OCI-LY7 (cell line): ENCODE measurements at regions not wholly inside any gene's neighbourhood (a gene's known extent, or its start where the extent isn't known, plus 50 kb on each side); places are given as distances from the start of the nearest gene placed in this dataset.
"Not testable (repeated sequence)": the region's sequence is repeated elsewhere in the genome, so short reads cannot be mapped to it uniquely, and the experiment has no call there.

ENCODE experiments used
- BruUV-seq: library from RNA; stranded (reverse); fragments of 400-500 nt; replicated peaks from 2 replicates; lab custom pipeline; 2021; lab: Mats Ljungman, UMichigan
- CTCF ChIA-PET: fragments of 300-600 bp; sonication (Branson Sonifier 250); formaldehyde crosslinking; loops from one replicate; lab custom pipeline; 2022; ENCODE audit warnings: antibody characterized with exemption; ENCODE audit not compliant: unreplicated experiment; lab: Charles Lee
- POLR2A ChIA-PET: fragments of 300-600 bp; sonication (Branson Sonifier 250); formaldehyde crosslinking; loops from one replicate; lab custom pipeline; 2022; ENCODE audit warnings: antibody characterized with exemption; lab: Charles Lee
- DNase-seq: peaks from one replicate; pipeline ENCODE4 v3.0.0-alpha.2; 2015; ENCODE audit warnings: low spot score
- H2AFZ ChIP-seq: fragments of 200-600 bp; sonication (generic), shearing (Covaris generic); 2 replicates; pipeline ENCODE4 v1.6.1; 2014; ENCODE audit warnings: mild to moderate bottlenecking, antibody characterized with exemption, low read length, moderate library complexity
- H3K27ac ChIP-seq: fragments of 200-600 bp; sonication (generic); 2 replicates; pipeline ENCODE4 v1.5.1; 2014; ENCODE audit warnings: mixed run types, low read depth, mild to moderate bottlenecking, moderate library complexity, low read length, inconsistent platforms; ENCODE audit not compliant: poor library complexity, severe bottlenecking
- H3K36me3 ChIP-seq: fragments of 200-600 bp; sonication (generic); 2 replicates; pipeline ENCODE4 v1.6.1; 2014; ENCODE audit warnings: mild to moderate bottlenecking, antibody characterized with exemption, low read length, moderate library complexity, mixed read lengths; ENCODE audit not compliant: insufficient read depth
- H3K4me1 ChIP-seq: fragments of 200-600 bp; sonication (generic); 2 replicates; pipeline ENCODE4 v1.5.1; 2014; ENCODE audit warnings: mild to moderate bottlenecking, low read length; ENCODE audit not compliant: insufficient read depth, poor library complexity, severe bottlenecking
- H3K4me2 ChIP-seq: fragments of 200-600 bp; sonication (generic); 2 replicates; pipeline ENCODE4 v1.6.1; 2014; ENCODE audit warnings: mild to moderate bottlenecking, low read length
- H3K4me3 ChIP-seq: fragments of 200-600 bp; sonication (generic); 2 replicates; pipeline ENCODE4 v1.5.1; 2014; ENCODE audit warnings: mild to moderate bottlenecking, low read depth, low read length; ENCODE audit not compliant: poor library complexity, severe bottlenecking
- H3K79me2 ChIP-seq: fragments of 200-600 bp; sonication (generic); 2 replicates; pipeline ENCODE4 v1.6.1; 2016; ENCODE audit warnings: low read depth, mild to moderate bottlenecking, low read length, moderate library complexity, mixed read lengths; ENCODE audit not compliant: insufficient read depth
- H3K9me2 ChIP-seq: fragments of 200-600 bp; sonication (generic); 2 replicates; pipeline ENCODE4 v1.6.1; 2016; ENCODE audit warnings: mild to moderate bottlenecking, low read length, mixed read lengths; ENCODE audit not compliant: insufficient read depth
- H3K9me3 ChIP-seq: fragments of 200-600 bp; sonication (generic); 2 replicates; pipeline ENCODE4 v1.6.1; 2014; ENCODE audit warnings: mild to moderate bottlenecking, mixed run types, low read length, mixed read lengths
- H4K20me1 ChIP-seq: fragments of 200-600 bp; sonication (generic); 2 replicates; pipeline ENCODE4 v1.6.1; 2014; ENCODE audit warnings: mild to moderate bottlenecking, antibody characterized with exemption, low read length, moderate library complexity, mixed read lengths; ENCODE audit not compliant: insufficient read depth
- EZH2phosphoT487 ChIP-seq: fragments of 200-600 bp; sonication (generic); IDR thresholded peaks from 2 replicates; pipeline ENCODE4 v1.6.1; 2018; ENCODE audit warnings: low read depth, borderline replicate concordance, mild to moderate bottlenecking, mixed run types, antibody characterized with exemption, low read length, moderate library complexity, mixed read lengths
- intact Hi-C: fragments of 100-400 bp; cut with micrococcal nuclease; formaldehyde crosslinking; loops from one replicate; pipeline ENCODE4 v1.10.0; 2022; ENCODE audit not compliant: unreplicated experiment
- TF ChIP-seq, protein P1 (sequence below): fragments of 200-600 bp; sonication (generic); conservative IDR thresholded peaks from 2 replicates; pipeline ENCODE4 v1.5.1; 2014; ENCODE audit warnings: mild to moderate bottlenecking, antibody characterized with exemption, low read length, moderate library complexity, mixed read lengths

GRCh38 chr7:142506601-142507000 is 242.7 kb upstream of the PRSS1 start:
- Histone ChIP-seq H3K4me2 (no peak overlapping the region), H4K20me1 (no peaks in the 10 kb centered on the region), H3K27ac (no peak overlapping the region), H3K4me3 (no peak overlapping the region), H3K36me3 (no peaks in the 10 kb centered on the region), H2AFZ (no peak overlapping the region), H3K9me2 (no peaks in the 10 kb centered on the region), H3K79me2 (no peaks in the 10 kb centered on the region), H3K9me3 (no peaks in the 10 kb centered on the region), H3K4me1 (no peaks in the 10 kb centered on the region)
- CTCF ChIA-PET = interaction anchor here (1.5 kb wide), 1 partner anchor 11 kb away, joined by 3 read pairs; no protein-coding TSS in a partner anchor
- DNase-seq = no peak
- TF ChIP-seq, protein P1, sequence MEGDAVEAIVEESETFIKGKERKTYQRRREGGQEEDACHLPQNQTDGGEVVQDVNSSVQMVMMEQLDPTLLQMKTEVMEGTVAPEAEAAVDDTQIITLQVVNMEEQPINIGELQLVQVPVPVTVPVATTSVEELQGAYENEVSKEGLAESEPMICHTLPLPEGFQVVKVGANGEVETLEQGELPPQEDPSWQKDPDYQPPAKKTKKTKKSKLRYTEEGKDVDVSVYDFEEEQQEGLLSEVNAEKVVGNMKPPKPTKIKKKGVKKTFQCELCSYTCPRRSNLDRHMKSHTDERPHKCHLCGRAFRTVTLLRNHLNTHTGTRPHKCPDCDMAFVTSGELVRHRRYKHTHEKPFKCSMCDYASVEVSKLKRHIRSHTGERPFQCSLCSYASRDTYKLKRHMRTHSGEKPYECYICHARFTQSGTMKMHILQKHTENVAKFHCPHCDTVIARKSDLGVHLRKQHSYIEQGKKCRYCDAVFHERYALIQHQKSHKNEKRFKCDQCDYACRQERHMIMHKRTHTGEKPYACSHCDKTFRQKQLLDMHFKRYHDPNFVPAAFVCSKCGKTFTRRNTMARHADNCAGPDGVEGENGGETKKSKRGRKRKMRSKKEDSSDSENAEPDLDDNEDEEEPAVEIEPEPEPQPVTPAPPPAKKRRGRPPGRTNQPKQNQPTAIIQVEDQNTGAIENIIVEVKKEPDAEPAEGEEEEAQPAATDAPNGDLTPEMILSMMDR = no peak
- TF ChIP-seq EZH2phosphoT487 = no peak
- intact Hi-C loops = no loop called here
- POLR2A ChIA-PET = interaction anchor here (0.6 to 1.0 kb wide), 2 partner anchors 9 to 28 kb away, joined by 3 read pairs; no protein-coding TSS in a partner anchor
- BruUV-seq = no TSS peak

DNA sequence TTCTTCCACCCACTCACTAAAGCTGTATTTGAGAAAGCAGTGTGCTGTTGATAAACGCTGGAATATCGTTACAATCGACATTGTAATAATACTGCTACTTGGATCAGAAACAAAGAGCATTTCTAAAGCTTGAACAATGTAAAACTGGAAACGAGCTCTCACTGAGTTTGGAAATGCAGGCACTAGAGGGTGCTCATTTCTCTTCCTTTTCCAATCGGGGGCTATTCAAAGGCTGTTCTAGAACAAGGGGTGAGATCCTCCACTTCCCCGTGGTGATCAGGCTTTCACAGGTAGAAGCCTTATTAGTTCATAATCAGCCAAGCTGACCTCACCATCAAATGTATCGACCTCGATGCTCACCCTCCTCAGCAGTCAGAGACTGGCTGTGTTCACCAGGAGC is 245.3 kb upstream of the PRSS1 start:
- H3K9me2 ChIP-seq, POLR2A ChIA-PET, CTCF ChIA-PET: not testable (repeated sequence)

GRCh38 chr7:142503036-142503435 is 245.2 kb upstream of the PRSS58 start:
- H3K27ac ChIP-seq = no peak overlapping the region
- no peaks in the 10 kb centered on the region for H4K20me1 ChIP-seq
- TF ChIP-seq, protein P1 = no peak
- no peak for TF ChIP-seq EZH2phosphoT487
- ChIA-PET CTCF (no interaction called here), POLR2A (interaction anchor here (0.6 kb wide), 1 partner anchor 108 kb away, joined by 5 read pairs; no protein-coding TSS in a partner anchor)
- no peaks in the 10 kb centered on the region for H3K9me3 ChIP-seq
- no peak for DNase-seq
- no peak overlapping the region for H2AFZ ChIP-seq
- no peaks in the 10 kb centered on the region for H3K36me3 ChIP-seq
- BruUV-seq = no TSS peak
- H3K4me2 ChIP-seq = no peak overlapping the region
- H3K9me2 ChIP-seq = no peaks in the 10 kb centered on the region
- H3K79me2 ChIP-seq = no peaks in the 10 kb centered on the region
- no peaks in the 10 kb centered on the region for H3K4me1 ChIP-seq
- H3K4me3 ChIP-seq = no peak overlapping the region
- intact Hi-C loops = no loop called here

More for the DNA sequence above, 245.3 kb upstream of the PRSS1 start:
- H4K20me1 ChIP-seq, H3K27ac ChIP-seq, H3K36me3 ChIP-seq, H3K79me2 ChIP-seq, H3K4me2 ChIP-seq, H3K4me1 ChIP-seq, DNase-seq, intact Hi-C loops, H2AFZ ChIP-seq, BruUV-seq, H3K4me3 ChIP-seq, H3K9me3 ChIP-seq: not testable (repeated sequence)
- TF ChIP-seq, protein P1 = 0 out of 2 replicates have a peak, but pooled peaks have one; percentile 16
